ENCODE measurements at regions not wholly inside any gene's neighbourhood (a gene's known extent, or its start where the extent isn't known, plus 50 kb on each side); places are given as distances from the start of the nearest gene placed in this dataset.
"Not testable (repeated sequence)": the region's sequence is repeated elsewhere in the genome, so short reads cannot be mapped to it uniquely, and the experiment has no call there.

DNA sequence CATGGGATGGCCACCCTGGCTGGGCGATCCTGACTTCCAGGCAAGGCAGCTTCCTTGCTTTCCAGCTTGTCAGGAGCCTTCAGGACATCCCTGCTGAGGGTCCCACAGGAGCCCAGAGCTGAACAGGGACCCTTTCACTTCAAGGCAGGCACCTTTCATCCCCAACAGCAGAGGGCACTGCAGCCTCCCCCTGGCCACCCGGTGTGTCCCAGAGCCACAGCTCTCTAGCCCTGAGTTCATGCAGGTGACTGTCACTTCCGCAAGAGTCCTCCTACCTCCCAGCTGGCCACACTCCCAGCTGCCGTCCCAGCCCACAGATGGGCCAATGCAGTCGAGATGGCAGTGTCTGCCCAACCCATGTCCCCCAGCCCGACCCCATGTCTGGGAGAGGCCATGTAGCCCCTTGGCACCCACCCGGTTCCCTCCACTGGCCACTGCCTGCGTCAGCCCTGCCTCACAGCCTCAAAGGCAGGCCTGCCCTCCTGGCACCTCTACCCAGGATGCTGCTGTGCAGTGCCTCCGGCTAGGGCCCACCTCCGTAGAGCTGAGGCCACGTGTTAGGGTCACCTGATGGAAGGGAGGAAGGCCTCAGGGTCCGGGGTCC lies 248.3 kb downstream of the CCDC74A start:
- H3K4ac ChIP-seq (replicated peaks; ENCODE audit: insufficient read length, low read depth, low read length); H2AK5ac ChIP-seq (ENCODE audit: low read depth, low read length); H3K4me1 ChIP-seq (replicated peaks in 1 of 4; ENCODE audit: control insufficient read depth in 3 of 4, insufficient read depth in 4 of 4, low read length in 3 of 4); H2BK15ac ChIP-seq (ENCODE audit: low read length); POLR2A ChIA-PET (ENCODE audit: partially characterized antibody); CTCF ChIA-PET (ENCODE audit: partially characterized antibody); H3K23me2 ChIP-seq (ENCODE audit: low read depth, low read length); H4K20me1 ChIP-seq (replicated peaks in 1 of 2; ENCODE audit: control insufficient read depth in 1 of 2, insufficient read depth in 2 of 2, low read length in 2 of 2); H4K5ac ChIP-seq (ENCODE audit: insufficient read length, low read depth, low read length); H3K27me3 ChIP-seq (replicated peaks in 1 of 4; ENCODE audit: control insufficient read depth in 3 of 4, extremely low read depth in 1 of 4, insufficient read depth in 3 of 4, low read length in 3 of 4); H3K23ac ChIP-seq (ENCODE audit: insufficient read length); H3K56ac ChIP-seq (replicated peaks; ENCODE audit: insufficient read length, low read depth, low read length); H3K14ac ChIP-seq (ENCODE audit: insufficient read length); H2BK120ac ChIP-seq (replicated peaks; ENCODE audit: low read depth, low read length); H4K8ac ChIP-seq (ENCODE audit: extremely low read depth, insufficient read depth, low read length); H2BK12ac ChIP-seq (ENCODE audit: low read depth, low read length); H3K79me2 ChIP-seq (ENCODE audit: control insufficient read depth in 1 of 2, insufficient read depth in 2 of 2, low read length in 2 of 2); H3K18ac ChIP-seq (ENCODE audit: extremely low read depth, low read length); H3K9ac ChIP-seq (replicated peaks in 1 of 4; ENCODE audit: extremely low read depth in 1 of 4, low read depth in 3 of 4, low read length in 3 of 4); H3K4me3 ChIP-seq (ENCODE audit: extremely low read depth in 1 of 4, insufficient read depth in 2 of 4, low read depth in 3 of 4, low read length in 4 of 4); H3K79me1 ChIP-seq (ENCODE audit: low read depth, low read length); H3K36me3 ChIP-seq (ENCODE audit: control insufficient read depth in 2 of 4, insufficient read depth in 4 of 4, low read length in 3 of 4); DNase-seq (ENCODE audit: low read depth in 1 of 2, low spot score in 2 of 2); H2BK5ac ChIP-seq (ENCODE audit: low read depth, low read length); H2BK20ac ChIP-seq (ENCODE audit: low read length); H4K91ac ChIP-seq (replicated peaks; ENCODE audit: insufficient read length, low read length); FAIRE-seq; H2AFZ ChIP-seq (ENCODE audit: low read length); H3K27ac ChIP-seq (ENCODE audit: low read depth, low read length); H3K9me3 ChIP-seq (ENCODE audit: insufficient read depth in 2 of 2, low read depth in 1 of 2, low read length in 1 of 2); H3K4me2 ChIP-seq (ENCODE audit: insufficient read depth in 1 of 2, low read depth in 2 of 2, low read length in 2 of 2): not testable (repeated sequence)
- 91% methylated on average over 8 of the region's 12 CpGs; no CpG with 5 or more reads in 1 of the 2 experiments for WGBS, 2 experiments (ENCODE audit: extremely low coverage in 1 of 2, insufficient coverage in 1 of 2, insufficient read length in 1 of 2, insufficient replicate concordance in 2 of 2, low coverage in 1 of 2, low lambda C conversion rate in 2 of 2, missing lambda C conversion rate in 1 of 2)
- TF ChIP-seq, protein P1, sequence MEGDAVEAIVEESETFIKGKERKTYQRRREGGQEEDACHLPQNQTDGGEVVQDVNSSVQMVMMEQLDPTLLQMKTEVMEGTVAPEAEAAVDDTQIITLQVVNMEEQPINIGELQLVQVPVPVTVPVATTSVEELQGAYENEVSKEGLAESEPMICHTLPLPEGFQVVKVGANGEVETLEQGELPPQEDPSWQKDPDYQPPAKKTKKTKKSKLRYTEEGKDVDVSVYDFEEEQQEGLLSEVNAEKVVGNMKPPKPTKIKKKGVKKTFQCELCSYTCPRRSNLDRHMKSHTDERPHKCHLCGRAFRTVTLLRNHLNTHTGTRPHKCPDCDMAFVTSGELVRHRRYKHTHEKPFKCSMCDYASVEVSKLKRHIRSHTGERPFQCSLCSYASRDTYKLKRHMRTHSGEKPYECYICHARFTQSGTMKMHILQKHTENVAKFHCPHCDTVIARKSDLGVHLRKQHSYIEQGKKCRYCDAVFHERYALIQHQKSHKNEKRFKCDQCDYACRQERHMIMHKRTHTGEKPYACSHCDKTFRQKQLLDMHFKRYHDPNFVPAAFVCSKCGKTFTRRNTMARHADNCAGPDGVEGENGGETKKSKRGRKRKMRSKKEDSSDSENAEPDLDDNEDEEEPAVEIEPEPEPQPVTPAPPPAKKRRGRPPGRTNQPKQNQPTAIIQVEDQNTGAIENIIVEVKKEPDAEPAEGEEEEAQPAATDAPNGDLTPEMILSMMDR (IDR thresholded peaks at IDR 0.05; ENCODE audit: control extremely low read depth in 1 of 3, insufficient read depth in 1 of 3, low read depth in 1 of 3, low read length in 3 of 3), result peak in 1 of 3 experiments; percentile 20; a peak in 1 of 4 replicates
- peak in 1 of 2 experiments; percentile 13; a peak in 1 of 4 replicates for TF ChIP-seq RAD21 (IDR thresholded peaks at IDR 0.05 in 1 of 2, conservative IDR thresholded peaks at IDR 0.05 in 1 of 2; ENCODE audit: low read depth in 2 of 2, low read length in 2 of 2)
